ENCODE measurements at regions not wholly inside any gene's neighbourhood (a gene's known extent, or its start where the extent isn't known, plus 50 kb on each side); places are given as distances from the start of the nearest gene placed in this dataset.
"Not testable (repeated sequence)": the region's sequence is repeated elsewhere in the genome, so short reads cannot be mapped to it uniquely, and the experiment has no call there.

GRCh38 chr9:96061293-96061987 lies 185.9 kb downstream of the ERCC6L2 start:
- Histone ChIP-seq H3K9me3 (ENCODE audit: insufficient read depth, low read depth, low read length) (no peaks in the 10 kb centered on the region), H3K4me1 (ENCODE audit: insufficient read depth, low read length) (no peaks in the 10 kb centered on the region), H3K27me3 (ENCODE audit: insufficient read depth, low read length) (no peaks in the 10 kb centered on the region), H3K36me3 (ENCODE audit: insufficient read depth, low read length) (no peaks in the 10 kb centered on the region), H3K27ac (ENCODE audit: low read depth, low read length) (no peak overlapping the region), H3K9ac (ENCODE audit: low read depth, low read length) (no peak overlapping the region), H3K4me3 (ENCODE audit: low read length) (no peak overlapping the region)
- 56% methylated on average over 7 of the region's 10 CpGs for WGBS

GRCh38 chr9:96058218-96058617 lies 182.7 kb downstream of the ERCC6L2 start:
- Histone ChIP-seq H3K9me3 (ENCODE audit: insufficient read depth, low read depth, low read length) (no peaks in the 10 kb centered on the region), H3K36me3 (ENCODE audit: insufficient read depth, low read length) (no peaks in the 10 kb centered on the region), H3K27me3 (ENCODE audit: insufficient read depth, low read length) (no peaks in the 10 kb centered on the region), H3K4me1 (ENCODE audit: insufficient read depth, low read length) (peaks cover 4% of the 10 kb centered on the region; the same call in 1 of the 2 replicates), H3K27ac (ENCODE audit: low read depth, low read length) (no peak overlapping the region), H3K9ac (ENCODE audit: low read depth, low read length) (no peak overlapping the region), H3K4me3 (ENCODE audit: low read length) (no peak overlapping the region)
- WGBS: 89% methylated on average over 1 of the region's 2 CpGs

DNA sequence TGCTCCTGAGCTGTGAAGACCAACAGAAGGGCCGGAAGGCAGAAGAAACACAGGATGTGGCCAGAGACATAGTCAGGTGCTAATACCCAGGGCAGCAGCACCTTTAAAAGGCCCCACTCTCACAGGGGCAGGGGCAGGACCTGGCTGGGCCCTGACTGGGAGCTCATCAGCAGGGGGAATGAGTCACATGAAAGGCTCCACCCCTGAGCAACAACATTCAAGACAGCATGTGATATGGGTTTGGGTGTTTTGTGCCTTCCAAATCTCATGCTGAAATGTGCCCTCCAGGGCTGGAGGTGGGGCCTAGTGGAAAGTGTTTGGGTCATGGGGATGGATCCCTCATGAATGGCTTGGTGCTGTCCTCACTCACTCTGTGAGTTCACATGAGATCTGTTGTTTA lies 181.7 kb downstream of the ERCC6L2 start:
- Histone ChIP-seq H3K9me3 (ENCODE audit: insufficient read depth, low read depth, low read length) (no peaks in the 10 kb centered on the region), H3K36me3 (ENCODE audit: insufficient read depth, low read length) (no peaks in the 10 kb centered on the region), H3K27me3 (ENCODE audit: insufficient read depth, low read length) (no peaks in the 10 kb centered on the region), H3K4me1 (ENCODE audit: insufficient read depth, low read length) (peaks cover 4% of the 10 kb centered on the region; the same call in 1 of the 2 replicates), H3K27ac (ENCODE audit: low read depth, low read length) (no peak overlapping the region), H3K4me3 (ENCODE audit: low read length) (no peak overlapping the region), H3K9ac (ENCODE audit: low read depth, low read length) (no peak overlapping the region)
- WGBS: 98% methylated on average over 1 of the region's 1 CpG

DNA sequence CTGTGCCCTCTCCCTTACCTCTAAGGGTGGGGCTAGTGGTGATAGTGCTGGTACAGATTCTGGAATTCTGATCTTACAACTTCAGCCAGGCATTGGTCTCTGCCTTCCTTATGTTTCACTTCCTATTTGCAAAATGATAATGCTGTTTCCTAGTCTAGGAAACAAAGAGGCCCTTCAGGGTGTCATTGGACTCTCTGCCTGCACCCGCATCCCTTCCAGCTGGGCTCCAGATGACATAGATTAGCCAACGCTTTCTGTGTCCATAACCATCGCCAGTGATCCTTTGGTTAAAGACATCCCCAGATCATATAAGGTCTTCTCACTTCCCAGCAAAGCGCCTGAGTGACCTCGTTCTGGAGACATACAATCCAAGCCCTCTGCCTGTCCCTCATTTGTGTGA lies 180.7 kb downstream of the ERCC6L2 start:
- 93% methylated on average over 5 of the region's 5 CpGs for WGBS
- Histone ChIP-seq H3K36me3 (ENCODE audit: insufficient read depth, low read length) (no peaks in the 10 kb centered on the region), H3K27ac (ENCODE audit: low read depth, low read length) (no peak overlapping the region), H3K9me3 (ENCODE audit: insufficient read depth, low read depth, low read length) (no peaks in the 10 kb centered on the region), H3K4me3 (ENCODE audit: low read length) (no peak overlapping the region), H3K9ac (ENCODE audit: low read depth, low read length) (no peak overlapping the region), H3K4me1 (ENCODE audit: insufficient read depth, low read length) (peaks cover 4% of the 10 kb centered on the region; the same call in 1 of the 2 replicates), H3K27me3 (ENCODE audit: insufficient read depth, low read length) (no peaks in the 10 kb centered on the region)

DNA sequence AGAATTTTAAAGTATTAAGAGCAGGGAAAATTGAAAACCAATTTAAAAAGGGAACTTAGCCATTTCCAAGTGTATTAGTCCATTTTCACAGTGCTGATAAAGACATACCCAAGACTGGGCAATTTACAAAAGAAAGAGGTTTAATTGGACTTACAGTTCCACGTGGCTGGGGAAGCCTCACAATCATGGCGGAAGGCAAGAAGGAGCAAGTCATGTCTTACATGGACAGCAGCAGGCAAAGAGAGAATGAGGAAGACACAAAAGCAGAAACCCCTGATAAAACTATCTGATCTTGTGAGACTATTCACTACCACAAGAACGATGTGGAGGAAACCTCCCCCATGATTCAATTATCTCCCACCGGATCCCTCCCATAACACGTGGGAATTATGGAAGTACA lies 178.8 kb downstream of the ERCC6L2 start:
- H3K4me3 ChIP-seq (ENCODE audit: low read length): not testable (repeated sequence)
- 94% methylated on average over 3 of the region's 5 CpGs for WGBS

DNA sequence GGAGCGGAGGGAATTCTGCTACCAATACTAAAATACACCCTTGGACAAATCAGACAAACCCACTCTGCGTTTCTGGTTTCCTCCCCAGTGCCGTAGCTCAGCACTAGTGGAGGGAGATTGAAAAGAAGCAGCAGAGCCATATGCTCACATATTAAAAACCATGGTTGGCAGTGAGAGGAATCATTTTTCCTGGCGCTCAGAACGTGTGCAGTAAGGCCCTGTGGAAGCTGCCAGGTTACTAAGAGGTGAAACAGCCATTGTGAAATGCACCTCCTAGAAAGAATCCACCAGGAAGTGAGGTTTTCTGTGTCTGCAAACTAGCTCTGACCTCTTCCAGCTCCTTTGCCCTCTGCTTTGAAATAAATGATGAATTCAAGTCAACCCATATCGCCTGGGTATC lies 177.2 kb downstream of the ERCC6L2 start:
- Histone ChIP-seq H3K36me3 (ENCODE audit: insufficient read depth, low read length) (no peaks in the 10 kb centered on the region), H3K9ac (ENCODE audit: low read depth, low read length) (no peak overlapping the region), H3K4me3 (ENCODE audit: low read length) (no peak overlapping the region), H3K27me3 (ENCODE audit: insufficient read depth, low read length) (no peaks in the 10 kb centered on the region), H3K4me1 (ENCODE audit: insufficient read depth, low read length) (peaks cover 16% of the 10 kb centered on the region), H3K27ac (ENCODE audit: low read depth, low read length) (no peak overlapping the region), H3K9me3 (ENCODE audit: insufficient read depth, low read depth, low read length) (no peaks in the 10 kb centered on the region)
- 79% methylated on average over 5 of the region's 6 CpGs for WGBS

More for the DNA sequence above, 178.8 kb downstream of the ERCC6L2 start:
- H3K4me1 ChIP-seq (ENCODE audit: insufficient read depth, low read length); H3K9me3 ChIP-seq (ENCODE audit: insufficient read depth, low read depth, low read length); H3K36me3 ChIP-seq (ENCODE audit: insufficient read depth, low read length); H3K27ac ChIP-seq (ENCODE audit: low read depth, low read length); H3K27me3 ChIP-seq (ENCODE audit: insufficient read depth, low read length); H3K9ac ChIP-seq (ENCODE audit: low read depth, low read length): not testable (repeated sequence)

DNA sequence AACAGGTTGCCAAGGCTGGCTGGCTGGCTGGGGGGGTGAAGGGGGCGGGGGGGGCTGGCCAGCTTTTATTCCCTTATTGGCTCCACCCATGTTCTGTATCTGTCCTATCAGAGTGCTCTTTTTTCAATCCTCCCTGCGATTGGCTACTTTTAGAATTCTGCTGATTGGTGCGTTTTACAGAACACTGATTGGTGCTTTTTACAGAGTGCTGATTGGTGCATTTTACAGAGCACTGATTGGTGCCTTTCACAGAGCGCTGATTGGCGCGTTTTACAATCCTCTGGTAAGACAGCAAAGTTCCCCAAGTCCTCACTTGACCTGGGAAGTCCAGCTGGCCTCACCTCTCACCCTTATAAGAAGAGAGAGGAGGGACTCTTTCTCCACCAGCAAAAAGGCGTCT lies 175.9 kb downstream of the ERCC6L2 start:
- Histone ChIP-seq H3K27ac (ENCODE audit: low read depth, low read length) (no peak overlapping the region), H3K36me3 (ENCODE audit: insufficient read depth, low read length) (no peaks in the 10 kb centered on the region), H3K27me3 (ENCODE audit: insufficient read depth, low read length) (peaks cover 12% of the 10 kb centered on the region; the same call in 1 of the 2 replicates), H3K9ac (ENCODE audit: low read depth, low read length) (no peak overlapping the region), H3K4me3 (ENCODE audit: low read length) (no peak overlapping the region), H3K9me3 (ENCODE audit: insufficient read depth, low read depth, low read length) (no peaks in the 10 kb centered on the region), H3K4me1 (ENCODE audit: insufficient read depth, low read length) (peaks cover 23% of the 10 kb centered on the region)
- WGBS: 98% methylated on average over 6 of the region's 7 CpGs

GRCh38 chr9:96050861-96051155 lies 175.3 kb downstream of the ERCC6L2 start:
- no peak overlapping the region for H3K4me3 ChIP-seq (ENCODE audit: low read length)
- peaks cover 23% of the 10 kb centered on the region for H3K4me1 ChIP-seq (ENCODE audit: insufficient read depth, low read length)
- WGBS: 95% methylated on average over 7 of the region's 7 CpGs
- no peak overlapping the region for H3K27ac ChIP-seq (ENCODE audit: low read depth, low read length)
- no peaks in the 10 kb centered on the region for H3K9me3 ChIP-seq (ENCODE audit: insufficient read depth, low read depth, low read length)
- peaks cover 16% of the 10 kb centered on the region; the same call in 1 of the 2 replicates for H3K27me3 ChIP-seq (ENCODE audit: insufficient read depth, low read length)
- no peaks in the 10 kb centered on the region for H3K36me3 ChIP-seq (ENCODE audit: insufficient read depth, low read length)
- H3K9ac ChIP-seq (ENCODE audit: low read depth, low read length): no peak overlapping the region

- no peaks in the 10 kb centered on the region for H3K9me3 ChIP-seq (ENCODE audit: insufficient read depth, low read depth, low read length)
- H3K4me1 ChIP-seq (ENCODE audit: insufficient read depth, low read length): peaks cover 23% of the 10 kb centered on the region
Measured at GRCh38 chr9:96050048-96050860, 174.8 kb downstream of the ERCC6L2 start.

DNA sequence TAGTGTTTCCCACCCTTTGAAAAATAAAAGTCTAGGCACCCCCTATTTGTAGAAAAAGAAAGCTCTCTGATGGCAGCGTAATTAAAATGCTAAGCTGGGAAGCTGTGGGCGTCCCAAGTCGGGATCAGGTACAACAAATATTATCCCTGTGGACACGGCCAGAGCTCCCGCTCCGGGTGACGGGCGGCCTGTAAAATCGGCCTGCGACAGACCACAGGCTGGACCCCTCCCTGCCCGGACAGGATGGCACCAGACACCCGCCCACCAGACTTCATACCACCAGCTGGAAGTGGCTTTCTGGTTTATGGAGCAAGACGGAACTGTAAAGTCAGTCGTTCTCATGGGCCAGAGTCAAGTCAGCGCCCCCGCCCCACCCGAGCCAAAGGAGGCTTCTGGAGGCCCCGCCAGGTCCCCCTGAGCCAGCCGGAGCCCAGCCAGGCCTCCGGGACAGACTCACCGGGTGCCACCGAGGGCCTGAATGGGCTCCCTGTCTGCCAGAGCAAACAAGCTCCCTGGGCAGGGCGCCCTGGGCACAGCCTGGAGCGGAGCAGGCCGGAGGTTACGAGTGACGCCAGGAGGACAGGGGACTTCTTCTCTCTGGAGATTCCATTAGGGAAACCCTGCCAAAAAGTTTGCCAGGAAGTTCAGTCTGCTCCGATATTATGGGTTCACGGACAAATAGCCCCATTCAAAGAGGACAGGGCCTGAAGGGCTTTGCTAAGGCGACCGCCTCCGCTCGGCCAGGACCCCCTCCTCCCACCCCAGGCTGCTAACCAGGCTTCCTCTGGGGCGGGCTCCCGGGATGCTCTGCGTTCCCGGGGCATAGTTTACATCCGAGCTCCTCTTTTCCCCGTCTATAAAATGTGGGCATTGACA lies 173.7 kb downstream of the ERCC6L2 start:
- WGBS: 92% methylated on average over 39 of the region's 39 CpGs
- H3K27ac ChIP-seq (ENCODE audit: low read depth, low read length): no peak overlapping the region; the same call in 1 of the 2 replicates
- H3K36me3 ChIP-seq (ENCODE audit: insufficient read depth, low read length): no peaks in the 10 kb centered on the region
- H3K9me3 ChIP-seq (ENCODE audit: insufficient read depth, low read depth, low read length): no peaks in the 10 kb centered on the region
- H3K4me3 ChIP-seq (ENCODE audit: low read length): no peak overlapping the region
- H3K27me3 ChIP-seq (ENCODE audit: insufficient read depth, low read length): peaks cover 20% of the 10 kb centered on the region; the same call in 1 of the 2 replicates
- H3K9ac ChIP-seq (ENCODE audit: low read depth, low read length): no peak overlapping the region
- peaks cover 23% of the 10 kb centered on the region for H3K4me1 ChIP-seq (ENCODE audit: insufficient read depth, low read length)

More at GRCh38 chr9:96050048-96050860, 174.8 kb downstream of the ERCC6L2 start:
- WGBS: 91% methylated on average over 30 of the region's 30 CpGs
- peaks cover 20% of the 10 kb centered on the region; the same call in 1 of the 2 replicates for H3K27me3 ChIP-seq (ENCODE audit: insufficient read depth, low read length)
- no peak overlapping the region for H3K4me3 ChIP-seq (ENCODE audit: low read length)
- no peak overlapping the region for H3K9ac ChIP-seq (ENCODE audit: low read depth, low read length)
- no peak overlapping the region for H3K27ac ChIP-seq (ENCODE audit: low read depth, low read length)
- H3K36me3 ChIP-seq (ENCODE audit: insufficient read depth, low read length): no peaks in the 10 kb centered on the region
